Uterus (tissue), 2 donors: ENCODE measurements at regions not wholly inside any gene's neighbourhood (a gene's known extent, or its start where the extent isn't known, plus 50 kb on each side); places are given as distances from the start of the nearest gene placed in this dataset.

Experiments
- CTCF ChIP-seq, 4 experiments: fragments of 200-600 bp in 2 of 4; fragments of 450-650 bp in 2 of 4; sonication (generic) in 2 of 4; IDR thresholded peaks; one replicate each; pipeline ENCODE4 v1.5.1; 2016 to 2019; ENCODE audit warnings: antibody characterized with exemption in 4 of 4, mild to moderate bottlenecking in 2 of 4, moderate library complexity in 1 of 4
- POLR2A ChIP-seq, 2 donors: fragments of 450-650 bp; IDR thresholded peaks; one replicate each; pipeline ENCODE4 v1.6.1; 2016; ENCODE audit warnings: antibody characterized with exemption in 2 of 2, mild to moderate bottlenecking in 1 of 2, moderate library complexity in 1 of 2

- no peak for TF ChIP-seq CTCF (IDR thresholded peaks at IDR 0.05)
- TF ChIP-seq POLR2A (IDR thresholded peaks at IDR 0.05): no peak
These were observed 58.5 kb upstream of the FERD3L start for GRCh38 chr7:19203686-19204085.
